Panc1 (cell line): ENCODE measurements at regions not wholly inside any gene's neighbourhood (a gene's known extent, or its start where the extent isn't known, plus 50 kb on each side); places are given as distances from the start of the nearest gene placed in this dataset.

Experiments
- ATAC-seq: fragments of 200-7000 bp; cut with Tn5 transposase; 2 replicates; pipeline ENCODE4 v1.9.1; 2020; ENCODE audit warnings: mild to moderate bottlenecking, moderate library complexity
- BruUV-seq: library from RNA; stranded (reverse); fragments of 400-500 nt; replicated peaks from 2 replicates; lab custom pipeline; 2021; lab: Mats Ljungman, UMichigan
- CTCF ChIA-PET: fragments of 300-600 bp; sonication (Branson Sonifier 250); formaldehyde crosslinking; loops from one replicate; lab custom pipeline; 2022; ENCODE audit warnings: antibody characterized with exemption; lab: Charles Lee
- POLR2A ChIA-PET: fragments of 300-600 bp; sonication (Branson Sonifier 250); formaldehyde crosslinking; loops from one replicate; lab custom pipeline; 2022; ENCODE audit warnings: antibody characterized with exemption; lab: Charles Lee
- DNase-seq: peaks from one replicate; pipeline ENCODE4 v3.0.0-alpha.2; 2010; ENCODE audit warnings: low read depth, low spot score
- H3K27ac ChIP-seq: 2 replicates; pipeline ENCODE4 v1.5.1; 2011; ENCODE audit warnings: mild to moderate bottlenecking, low read length, inconsistent platforms
- H3K27me3 ChIP-seq: fragments of 200-500 bp; sonication (Bioruptor generic); 2 replicates; pipeline ENCODE4 v1.6.0; 2014; ENCODE audit warnings: low read length, inconsistent platforms; ENCODE audit not compliant: control insufficient read depth, insufficient read depth
- H3K36me3 ChIP-seq: fragments of 200-500 bp; sonication (Bioruptor generic); 2 replicates; pipeline ENCODE4 v1.5.1; 2014; ENCODE audit warnings: inconsistent platforms, mild to moderate bottlenecking, low read length, moderate library complexity; ENCODE audit not compliant: control insufficient read depth, insufficient read depth
- H3K4me1 ChIP-seq: 2 replicates; pipeline ENCODE4 v1.5.1; 2011; ENCODE audit warnings: inconsistent platforms, mild to moderate bottlenecking, low read length, moderate library complexity; ENCODE audit not compliant: control insufficient read depth, insufficient read depth
- H3K4me3 ChIP-seq, 2 experiments: 2 replicates each; pipeline ENCODE4 v1.5.1; 2011 to 2012; ENCODE audit warnings: low read depth in 2 of 2, low read length in 2 of 2, mild to moderate bottlenecking in 2 of 2, inconsistent platforms in 1 of 2, moderate library complexity in 1 of 2
- H3K9me3 ChIP-seq: fragments of 200-500 bp; sonication (Bioruptor generic); 2 replicates; pipeline ENCODE4 v1.5.1; 2014; ENCODE audit warnings: low read depth, mild to moderate bottlenecking, inconsistent platforms, low read length, moderate library complexity; ENCODE audit not compliant: control insufficient read depth, insufficient read depth
- POLR2AphosphoS5 ChIP-seq: IDR thresholded peaks from 2 replicates; pipeline ENCODE4 v1.6.1; 2012; ENCODE audit warnings: mild to moderate bottlenecking, low read depth, low read length, moderate library complexity
- SIN3A ChIP-seq: IDR thresholded peaks from 2 replicates; pipeline ENCODE4 v1.6.1; 2012; ENCODE audit warnings: low read depth, mild to moderate bottlenecking, low read length, moderate library complexity, borderline replicate concordance; ENCODE audit not compliant: insufficient read depth
- TCF7L2 ChIP-seq: IDR thresholded peaks from 2 replicates; pipeline ENCODE4 v1.6.1; 2011; ENCODE audit warnings: mild to moderate bottlenecking, low read depth, low read length, inconsistent platforms
- in situ Hi-C: cut with HindIII; loops from 2 replicates; pipeline ENCODE4 v1.10.0; 2016; ENCODE audit warnings: low sequenced_read_pairs, low pct_unique_long_range_greater_than_20kb
- intact Hi-C: fragments of 100-400 bp; cut with micrococcal nuclease; formaldehyde crosslinking; loops from one replicate; pipeline ENCODE4 v1.10.0; 2022; ENCODE audit not compliant: unreplicated experiment
- TF ChIP-seq, protein P1 (sequence below): fragments of 450-650 bp; IDR thresholded peaks from 2 replicates; pipeline ENCODE4 v1.5.1; 2017; ENCODE audit warnings: mild to moderate bottlenecking
- TF ChIP-seq, protein P2 (sequence below), 2 experiments: IDR thresholded peaks; 2 replicates each; pipeline ENCODE4 v1.6.1; 2011 to 2012; ENCODE audit warnings: low read depth in 2 of 2, control low read depth in 1 of 2, low read length in 1 of 2, mild to moderate bottlenecking in 1 of 2, moderate library complexity in 1 of 2; ENCODE audit not compliant: insufficient read depth in 1 of 2

DNA sequence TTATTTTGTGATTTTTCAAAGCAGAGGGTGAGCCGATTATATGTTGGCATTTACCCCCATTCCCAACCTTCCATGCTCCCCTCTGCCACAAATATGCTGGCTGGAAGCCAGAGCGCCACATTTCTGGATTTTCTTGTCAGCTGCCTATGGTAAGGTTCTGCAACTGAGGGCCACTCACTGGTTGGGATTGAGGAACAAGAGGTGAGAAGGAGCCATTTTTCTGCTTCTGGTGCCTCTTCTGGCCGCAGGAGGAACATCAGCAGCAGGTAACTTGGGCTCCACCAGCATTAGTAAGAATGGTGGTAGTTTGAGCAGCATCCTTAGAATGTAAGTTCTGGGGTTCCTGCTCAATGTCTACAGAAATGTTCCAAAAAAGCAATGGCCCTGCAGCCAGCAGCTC is 159.5 kb upstream of the MAST4 start:
- POLR2A ChIA-PET, result no interaction called here
- intact Hi-C loops, result no loop called here
- ATAC-seq (no peak), DNase-seq (no peak)
- no TSS peak for BruUV-seq
- CTCF ChIA-PET, result no interaction called here
- H3K9me3 ChIP-seq, result no peaks in the 10 kb centered on the region
- no peaks in the 10 kb centered on the region for H3K36me3 ChIP-seq
- H3K4me3 ChIP-seq, result no peak overlapping the region
- no peaks in the 10 kb centered on the region for H3K4me1 ChIP-seq
- H3K27ac ChIP-seq, result no peak overlapping the region
- H3K27me3 ChIP-seq, result no peaks in the 10 kb centered on the region
- in situ Hi-C loops, result no loop called here
- TF ChIP-seq, protein P1, sequence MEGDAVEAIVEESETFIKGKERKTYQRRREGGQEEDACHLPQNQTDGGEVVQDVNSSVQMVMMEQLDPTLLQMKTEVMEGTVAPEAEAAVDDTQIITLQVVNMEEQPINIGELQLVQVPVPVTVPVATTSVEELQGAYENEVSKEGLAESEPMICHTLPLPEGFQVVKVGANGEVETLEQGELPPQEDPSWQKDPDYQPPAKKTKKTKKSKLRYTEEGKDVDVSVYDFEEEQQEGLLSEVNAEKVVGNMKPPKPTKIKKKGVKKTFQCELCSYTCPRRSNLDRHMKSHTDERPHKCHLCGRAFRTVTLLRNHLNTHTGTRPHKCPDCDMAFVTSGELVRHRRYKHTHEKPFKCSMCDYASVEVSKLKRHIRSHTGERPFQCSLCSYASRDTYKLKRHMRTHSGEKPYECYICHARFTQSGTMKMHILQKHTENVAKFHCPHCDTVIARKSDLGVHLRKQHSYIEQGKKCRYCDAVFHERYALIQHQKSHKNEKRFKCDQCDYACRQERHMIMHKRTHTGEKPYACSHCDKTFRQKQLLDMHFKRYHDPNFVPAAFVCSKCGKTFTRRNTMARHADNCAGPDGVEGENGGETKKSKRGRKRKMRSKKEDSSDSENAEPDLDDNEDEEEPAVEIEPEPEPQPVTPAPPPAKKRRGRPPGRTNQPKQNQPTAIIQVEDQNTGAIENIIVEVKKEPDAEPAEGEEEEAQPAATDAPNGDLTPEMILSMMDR, result peak; percentile 62
- no peak for TF ChIP-seq POLR2AphosphoS5

DNA sequence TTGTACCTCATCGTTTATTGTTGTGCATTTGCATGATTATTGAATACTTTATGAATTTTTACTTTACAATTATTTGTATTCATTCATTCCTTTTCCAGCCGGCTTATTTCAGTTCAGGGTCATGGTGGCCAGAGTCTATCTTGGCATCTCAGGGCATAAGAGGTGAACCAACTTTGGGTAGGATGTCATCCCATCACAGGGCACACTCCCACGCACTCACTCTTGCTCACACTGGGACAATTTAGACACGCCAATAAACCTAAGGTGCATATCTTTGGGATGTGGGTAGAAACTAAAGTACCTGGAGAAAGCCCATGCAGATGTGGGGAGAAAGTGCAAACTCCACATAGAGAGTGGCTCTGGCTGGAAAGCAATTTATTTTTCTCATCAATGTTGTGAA is 158.1 kb upstream of the MAST4 start:
- no peak overlapping the region for H3K27ac ChIP-seq
- no peak overlapping the region for H3K4me3 ChIP-seq
- intact Hi-C loops (no loop called here), in situ Hi-C loops (no loop called here)
- no peak for ATAC-seq
- ChIA-PET CTCF (no interaction called here), POLR2A (interaction anchor here (0.6 kb wide), 1 partner anchor 180 kb away, joined by 4 read pairs; no protein-coding TSS in a partner anchor)
- DNase-seq, result no peak
- BruUV-seq, result no TSS peak
- no peaks in the 10 kb centered on the region for H3K27me3 ChIP-seq
- H3K9me3 ChIP-seq, result no peaks in the 10 kb centered on the region
- no peak for TF ChIP-seq TCF7L2
- TF ChIP-seq, protein P1, result no peak
- TF ChIP-seq POLR2AphosphoS5, result no peak
- TF ChIP-seq, protein P2, sequence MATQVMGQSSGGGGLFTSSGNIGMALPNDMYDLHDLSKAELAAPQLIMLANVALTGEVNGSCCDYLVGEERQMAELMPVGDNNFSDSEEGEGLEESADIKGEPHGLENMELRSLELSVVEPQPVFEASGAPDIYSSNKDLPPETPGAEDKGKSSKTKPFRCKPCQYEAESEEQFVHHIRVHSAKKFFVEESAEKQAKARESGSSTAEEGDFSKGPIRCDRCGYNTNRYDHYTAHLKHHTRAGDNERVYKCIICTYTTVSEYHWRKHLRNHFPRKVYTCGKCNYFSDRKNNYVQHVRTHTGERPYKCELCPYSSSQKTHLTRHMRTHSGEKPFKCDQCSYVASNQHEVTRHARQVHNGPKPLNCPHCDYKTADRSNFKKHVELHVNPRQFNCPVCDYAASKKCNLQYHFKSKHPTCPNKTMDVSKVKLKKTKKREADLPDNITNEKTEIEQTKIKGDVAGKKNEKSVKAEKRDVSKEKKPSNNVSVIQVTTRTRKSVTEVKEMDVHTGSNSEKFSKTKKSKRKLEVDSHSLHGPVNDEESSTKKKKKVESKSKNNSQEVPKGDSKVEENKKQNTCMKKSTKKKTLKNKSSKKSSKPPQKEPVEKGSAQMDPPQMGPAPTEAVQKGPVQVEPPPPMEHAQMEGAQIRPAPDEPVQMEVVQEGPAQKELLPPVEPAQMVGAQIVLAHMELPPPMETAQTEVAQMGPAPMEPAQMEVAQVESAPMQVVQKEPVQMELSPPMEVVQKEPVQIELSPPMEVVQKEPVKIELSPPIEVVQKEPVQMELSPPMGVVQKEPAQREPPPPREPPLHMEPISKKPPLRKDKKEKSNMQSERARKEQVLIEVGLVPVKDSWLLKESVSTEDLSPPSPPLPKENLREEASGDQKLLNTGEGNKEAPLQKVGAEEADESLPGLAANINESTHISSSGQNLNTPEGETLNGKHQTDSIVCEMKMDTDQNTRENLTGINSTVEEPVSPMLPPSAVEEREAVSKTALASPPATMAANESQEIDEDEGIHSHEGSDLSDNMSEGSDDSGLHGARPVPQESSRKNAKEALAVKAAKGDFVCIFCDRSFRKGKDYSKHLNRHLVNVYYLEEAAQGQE (IDR thresholded peaks at IDR 0.05; ENCODE audit: insufficient read depth in 1 of 2, low read depth in 2 of 2, low read length in 1 of 2), result no peak
- TF ChIP-seq SIN3A, result no peak
- H3K4me1 ChIP-seq, result no peaks in the 10 kb centered on the region
- no peaks in the 10 kb centered on the region for H3K36me3 ChIP-seq
